ENCODE measurements at regions not wholly inside any gene's neighbourhood (a gene's known extent, or its start where the extent isn't known, plus 50 kb on each side); places are given as distances from the start of the nearest gene placed in this dataset.
A peak's percentile ranks its signal among the peaks of the same experiment; 100 is the strongest.

- 14 to 17% (median 15%) methylated on average over 13 of the region's 13 CpGs for WGBS, 3 donors
- intact Hi-C loops (cut with DNase I): loop anchor here in 2 of 4 donors (5.0 kb wide), 2 partner anchors 38 to 102 kb away; a partner anchor contains a TSS
- Histone ChIP-seq H3K4me3 (peak overlapping the region; percentile 69), H3K9me3 (no peaks in the 10 kb centered on the region), H3K36me3 (no peaks in the 10 kb centered on the region), H3K4me1 (ENCODE audit: insufficient read depth) (no peaks in the 10 kb centered on the region), H3K27ac (peak overlapping the region in 1 of 2 donors; percentile 98), H3K27me3 (no peaks in the 10 kb centered on the region)
- no peak for TF ChIP-seq EP300 (IDR thresholded peaks at IDR 0.05)
- TF ChIP-seq CTCF (IDR thresholded peaks at IDR 0.05): no peak
- no peak for TF ChIP-seq POLR2A (IDR thresholded peaks at IDR 0.05)
- no peak for DNase-seq
Observed at GRCh38 chr6:26159357-26160273, 72.4 kb downstream of the HFE start.

- WGBS, 3 donors: 86 to 95% (median 91%) methylated on average over 3 of the region's 3 CpGs
- no peak for DNase-seq
- Histone ChIP-seq H3K36me3 (no peaks in the 10 kb centered on the region), H3K4me3 (no peak overlapping the region), H3K9me3 (no peaks in the 10 kb centered on the region), H3K27me3 (no peaks in the 10 kb centered on the region), H3K27ac (no peak overlapping the region), H3K4me1 (ENCODE audit: insufficient read depth) (no peaks in the 10 kb centered on the region)
- intact Hi-C loops (cut with DNase I): no loop called here
- no peak for TF ChIP-seq CTCF (IDR thresholded peaks at IDR 0.05)
- no peak for TF ChIP-seq POLR2A (IDR thresholded peaks at IDR 0.05)
- no peak for TF ChIP-seq EP300 (IDR thresholded peaks at IDR 0.05)
Observed at GRCh38 chr6:26161322-26161721, 74.1 kb downstream of the HFE start.

- Histone ChIP-seq H3K36me3 (no peaks in the 10 kb centered on the region), H3K4me1 (ENCODE audit: insufficient read depth) (no peaks in the 10 kb centered on the region), H3K27me3 (no peaks in the 10 kb centered on the region), H3K9me3 (no peaks in the 10 kb centered on the region), H3K4me3 (no peak overlapping the region), H3K27ac (no peak overlapping the region)
- TF ChIP-seq EP300 (IDR thresholded peaks at IDR 0.05): no peak
- no peak for TF ChIP-seq CTCF (IDR thresholded peaks at IDR 0.05)
- TF ChIP-seq POLR2A (IDR thresholded peaks at IDR 0.05): no peak
- no peak for DNase-seq
- WGBS, 3 donors: 91 to 93% (median 92%) methylated on average over 7 of the region's 7 CpGs
- intact Hi-C loops (cut with DNase I): no loop called here
Observed at GRCh38 chr6:26162399-26162798, 75.2 kb downstream of the HFE start.

- no peaks in the 10 kb centered on the region for H3K27me3 ChIP-seq
- TF ChIP-seq CTCF (IDR thresholded peaks at IDR 0.05): no peak
- TF ChIP-seq POLR2A (IDR thresholded peaks at IDR 0.05): no peak
- no peak for TF ChIP-seq EP300 (IDR thresholded peaks at IDR 0.05)
- intact Hi-C loops (cut with DNase I): no loop called here
- no peaks in the 10 kb centered on the region for H3K36me3 ChIP-seq
- no peaks in the 10 kb centered on the region for H3K4me1 ChIP-seq (ENCODE audit: insufficient read depth)
- DNase-seq: no peak
- no peak overlapping the region for H3K4me3 ChIP-seq
- 89 to 91% (median 90%) methylated on average over 11 of the region's 11 CpGs for WGBS, 3 donors
- H3K9me3 ChIP-seq: no peaks in the 10 kb centered on the region
- no peak overlapping the region for H3K27ac ChIP-seq
Observed at GRCh38 chr6:26163427-26164119, 76.3 kb downstream of the HFE start.
